ENCODE measurements at regions not wholly inside any gene's neighbourhood (a gene's known extent, or its start where the extent isn't known, plus 50 kb on each side); places are given as distances from the start of the nearest gene placed in this dataset.

DNA sequence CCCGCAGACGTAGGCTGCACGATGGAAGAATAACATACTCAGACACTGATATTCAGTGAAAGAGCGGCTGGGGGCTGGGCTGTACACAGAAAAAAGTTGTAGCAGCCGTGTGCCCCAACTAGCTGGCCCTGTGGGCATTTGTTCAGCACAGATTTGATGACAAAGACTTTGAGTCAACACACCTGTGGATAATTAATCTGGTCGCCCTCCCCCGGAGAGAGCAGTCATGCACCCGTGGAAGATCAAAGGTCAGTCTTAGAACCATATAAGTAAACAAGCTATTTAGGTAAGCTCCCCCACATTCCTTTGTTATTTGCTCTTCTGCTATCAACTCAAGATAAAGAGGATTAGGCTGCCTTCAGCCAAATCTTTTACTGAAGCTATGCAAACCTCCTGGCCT is 148.4 kb upstream of the HMCN1 start:
- TF ChIP-seq CTCF (IDR thresholded peaks at IDR 0.05 in 4 of 5, conservative IDR thresholded peaks at IDR 0.05 in 1 of 5) = no peak
- TF ChIP-seq POLR2A (IDR thresholded peaks at IDR 0.05) = no peak
